Stimulated activated CD4-positive, alpha-beta T cell treated with anti-CD3 and anti-CD28 coated beads, Interleukin-2, amount 100 ng/mL, for 24 hours (primary cell): ENCODE measurements at regions not wholly inside any gene's neighbourhood (a gene's known extent, or its start where the extent isn't known, plus 50 kb on each side); places are given as distances from the start of the nearest gene placed in this dataset.
"Not testable (repeated sequence)": the region's sequence is repeated elsewhere in the genome, so short reads cannot be mapped to it uniquely, and the experiment has no call there.

ENCODE experiments used
- DNase-seq, 2 donors: peaks; one replicate each; pipeline ENCODE4 v3.0.0-alpha.2; 2020

GRCh38 chr16:29212084-29213027 lies 194.2 kb downstream of the NPIPB11 start:
- DNase-seq = not testable (repeated sequence)

- DNase-seq = not testable (repeated sequence)
These were observed 195.1 kb downstream of the NPIPB11 start for GRCh38 chr16:29211456-29211855.

- DNase-seq = not testable (repeated sequence)
These were observed 196.0 kb downstream of the NPIPB11 start for GRCh38 chr16:29210299-29211150.

- DNase-seq = not testable (repeated sequence)
These were observed 200.4 kb downstream of the NPIPB11 start for GRCh38 chr16:29206120-29206519.

- not testable (repeated sequence) for DNase-seq
These were observed 201.4 kb downstream of the NPIPB11 start for GRCh38 chr16:29205151-29205550.

- no peak for DNase-seq
These were observed 201.7 kb downstream of the NPIPB11 start for GRCh38 chr16:29204806-29205135.

- not testable (repeated sequence) for DNase-seq
These were observed 202.3 kb downstream of the NPIPB11 start for GRCh38 chr16:29203933-29204805.

- not testable (repeated sequence) for DNase-seq
These were observed 203.2 kb downstream of the NPIPB11 start for GRCh38 chr16:29203046-29203932.

GRCh38 chr16:29202642-29203041 lies 203.9 kb downstream of the NPIPB11 start:
- not testable (repeated sequence) for DNase-seq

GRCh38 chr16:29202025-29202632 lies 204.4 kb downstream of the NPIPB11 start:
- DNase-seq = not testable (repeated sequence)

GRCh38 chr16:29201296-29202024 lies 205.1 kb downstream of the NPIPB11 start:
- not testable (repeated sequence) for DNase-seq

GRCh38 chr16:29200681-29201080 lies 205.8 kb downstream of the NPIPB11 start:
- DNase-seq = not testable (repeated sequence)

GRCh38 chr16:29200135-29200601 lies 206.3 kb downstream of the NPIPB11 start:
- DNase-seq = not testable (repeated sequence)

GRCh38 chr16:29199626-29200025 lies 206.9 kb downstream of the NPIPB11 start:
- DNase-seq = not testable (repeated sequence)

- DNase-seq = no peak
These were observed 207.6 kb downstream of the NPIPB11 start for GRCh38 chr16:29198731-29199521.

- no peak for DNase-seq
These were observed 208.3 kb downstream of the NPIPB11 start for GRCh38 chr16:29198231-29198630.

- not testable (repeated sequence) for DNase-seq
These were observed 208.9 kb downstream of the NPIPB11 start for GRCh38 chr16:29197494-29198100.

- DNase-seq = not testable (repeated sequence)
These were observed 209.8 kb downstream of the NPIPB11 start for GRCh38 chr16:29196746-29197145.
